Fibroblast of peridontal ligament (primary cell): ENCODE measurements at regions not wholly inside any gene's neighbourhood (a gene's known extent, or its start where the extent isn't known, plus 50 kb on each side); places are given as distances from the start of the nearest gene placed in this dataset.

Source experiments
- DNase-seq: peaks from one replicate; pipeline ENCODE4 v3.0.0-alpha.2; 2010; ENCODE audit errors: extremely low read depth

DNA sequence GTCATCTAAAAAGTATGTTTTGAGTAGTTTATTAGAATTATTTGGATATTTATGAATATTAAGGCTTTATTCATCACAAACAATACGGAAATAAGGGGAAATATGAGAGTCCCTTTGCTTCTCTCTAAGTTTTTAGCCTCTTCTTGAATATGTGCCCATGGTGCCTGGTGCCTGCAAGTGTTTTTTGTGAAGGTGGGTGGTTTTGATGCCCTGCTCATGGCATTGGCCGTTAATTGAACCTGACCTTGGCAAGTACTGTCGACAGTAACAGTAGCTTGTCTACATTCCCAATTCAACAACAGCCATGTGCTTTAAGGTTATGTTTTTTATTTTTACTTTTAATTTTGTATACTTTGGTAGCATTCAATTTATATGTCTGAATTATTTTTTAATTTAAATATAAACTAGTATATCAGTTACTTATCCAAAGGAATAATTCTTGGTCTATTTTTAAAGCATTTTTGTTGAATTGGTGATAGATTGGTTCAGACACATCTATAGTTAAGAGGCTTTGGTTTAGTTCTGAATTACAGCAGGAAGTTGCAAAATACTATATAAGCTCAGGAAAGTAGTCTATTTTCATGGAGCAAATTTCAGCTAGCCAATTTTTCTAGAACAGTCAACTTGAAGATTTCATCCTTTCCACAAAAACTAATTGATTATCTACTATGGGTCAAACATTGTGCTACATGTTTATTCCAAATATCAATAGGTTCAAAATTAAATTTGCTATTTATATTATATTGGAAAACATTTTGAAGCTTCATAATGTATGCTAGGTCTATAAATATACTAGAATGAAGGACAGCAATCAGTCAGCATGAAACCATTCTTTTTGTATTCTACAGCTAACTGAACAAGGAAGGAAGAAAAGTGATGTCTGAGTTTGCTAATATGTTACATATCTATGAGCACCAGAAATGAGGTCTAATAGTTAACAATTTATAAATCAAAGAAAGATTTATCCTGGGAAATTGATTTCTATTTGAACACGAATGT is 184.4 kb downstream of the MRPL39 start:
- DNase-seq = no peak

- peak; percentile 75 for DNase-seq
Measured at GRCh38 chr21:25421321-25422028, 185.8 kb downstream of the MRPL39 start.

DNA sequence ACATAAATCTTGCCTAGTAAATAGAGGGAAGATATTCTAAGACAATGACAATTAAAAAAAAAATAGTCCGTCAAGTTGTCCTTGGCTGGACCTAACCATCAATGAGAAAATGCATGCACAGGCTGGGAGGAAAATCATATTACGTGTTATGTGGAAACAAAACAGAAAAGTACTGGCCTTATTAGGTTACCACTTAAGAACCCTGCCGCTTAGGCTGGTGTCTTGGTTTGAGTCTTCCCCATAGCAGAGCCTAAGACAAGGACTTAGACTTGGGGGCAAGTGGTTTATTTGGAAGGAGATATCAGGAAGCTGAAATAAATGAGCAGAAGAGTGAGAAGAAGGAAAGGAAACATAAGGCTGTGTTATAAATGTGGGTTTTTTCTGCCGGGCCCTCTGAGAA is 186.4 kb downstream of the MRPL39 start:
- no peak for DNase-seq

DNA sequence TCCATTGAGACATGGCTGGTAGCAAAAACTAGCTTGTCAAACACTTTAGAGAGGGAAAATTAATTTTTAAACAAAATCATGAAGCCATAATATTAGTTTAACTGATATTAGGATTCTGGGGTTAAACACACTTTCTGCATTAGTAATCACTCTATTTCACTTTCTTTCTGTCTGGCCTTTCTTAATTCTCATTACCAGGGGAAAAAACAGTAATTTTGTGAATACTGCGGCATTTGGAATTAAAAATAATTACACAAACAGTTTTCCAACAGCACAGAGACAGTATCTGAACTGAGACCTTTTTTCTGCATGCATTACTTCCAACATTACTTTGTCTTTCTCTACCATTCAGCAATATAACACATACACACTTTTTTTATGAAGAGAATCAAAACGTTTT is 190.6 kb downstream of the MRPL39 start:
- no peak for DNase-seq

DNA sequence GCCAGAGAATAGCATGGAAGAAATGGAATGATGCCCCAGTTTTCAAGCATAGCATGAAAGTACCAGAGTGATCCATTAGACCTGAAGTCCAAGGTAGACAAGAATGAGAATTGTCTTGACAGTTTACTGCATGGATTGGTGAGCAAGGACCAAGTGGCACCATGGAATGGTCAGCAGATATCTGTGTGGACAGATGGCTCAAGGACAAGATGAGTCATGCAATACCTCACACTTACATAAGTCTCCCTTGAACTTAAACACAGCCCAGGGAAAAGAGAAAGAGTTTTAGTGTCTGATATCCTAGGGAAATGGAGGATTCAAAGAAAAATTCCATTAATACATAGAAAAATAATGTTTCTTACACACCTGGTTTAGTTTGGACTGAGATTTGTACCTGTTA is 195.2 kb downstream of the MRPL39 start:
- DNase-seq = no peak

DNA sequence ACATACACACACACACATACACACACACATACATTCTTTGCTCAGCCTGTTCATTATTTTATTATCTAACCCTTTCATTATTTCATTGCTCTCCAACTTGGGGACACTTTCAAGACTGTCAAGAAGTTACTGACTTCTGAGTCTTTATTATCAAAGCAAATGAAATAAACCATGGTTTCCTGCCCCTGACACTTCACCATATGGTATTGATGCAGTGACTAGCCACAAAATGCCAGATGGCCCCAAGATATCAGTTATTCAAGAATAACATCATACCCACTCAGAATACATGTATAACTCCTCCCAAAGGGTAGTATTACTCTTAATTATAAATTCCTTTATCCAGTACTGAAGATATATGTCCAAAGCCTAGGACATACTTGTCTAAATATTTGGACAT is 197.3 kb downstream of the MRPL39 start:
- no peak for DNase-seq

DNA sequence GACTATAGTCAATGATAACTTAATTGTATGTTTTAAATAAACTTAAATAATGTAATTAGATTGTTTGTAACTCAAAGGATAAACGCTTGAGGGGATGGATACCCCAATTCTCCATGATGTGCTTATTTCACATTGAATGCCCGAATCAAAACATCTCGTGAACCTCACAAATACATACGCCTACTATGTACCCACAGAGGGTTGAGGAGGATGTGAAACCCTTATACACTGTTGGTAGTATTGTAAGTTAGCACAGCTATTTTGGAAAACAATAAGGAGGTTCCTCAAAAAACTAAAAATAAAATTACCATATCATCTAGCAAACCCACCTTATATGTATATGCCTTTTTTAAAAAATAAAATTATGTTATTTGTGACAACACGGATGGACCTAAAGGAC is 198.6 kb downstream of the MRPL39 start:
- DNase-seq = no peak

GRCh38 chr21:25406887-25407579 is 200.2 kb downstream of the MRPL39 start:
- DNase-seq = no peak

DNA sequence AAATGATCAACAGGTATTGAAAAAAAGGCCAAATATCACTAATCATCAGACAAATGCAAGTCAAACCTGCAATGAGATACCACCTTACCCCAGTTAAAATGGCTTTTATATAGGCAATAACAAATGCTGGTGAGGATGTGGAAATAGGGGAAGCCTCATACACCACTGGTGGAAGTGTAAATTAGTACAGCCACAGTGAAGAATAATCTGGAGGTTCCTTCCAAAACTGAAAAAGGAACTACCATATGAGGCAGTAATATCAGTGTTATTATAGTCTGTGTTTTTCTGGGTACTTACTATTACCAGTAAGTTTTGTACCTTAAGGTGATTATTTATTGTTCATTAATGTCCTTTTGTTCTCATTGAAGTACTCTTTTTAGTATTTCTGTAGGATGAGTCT is 201.3 kb downstream of the MRPL39 start:
- no peak for DNase-seq

DNA sequence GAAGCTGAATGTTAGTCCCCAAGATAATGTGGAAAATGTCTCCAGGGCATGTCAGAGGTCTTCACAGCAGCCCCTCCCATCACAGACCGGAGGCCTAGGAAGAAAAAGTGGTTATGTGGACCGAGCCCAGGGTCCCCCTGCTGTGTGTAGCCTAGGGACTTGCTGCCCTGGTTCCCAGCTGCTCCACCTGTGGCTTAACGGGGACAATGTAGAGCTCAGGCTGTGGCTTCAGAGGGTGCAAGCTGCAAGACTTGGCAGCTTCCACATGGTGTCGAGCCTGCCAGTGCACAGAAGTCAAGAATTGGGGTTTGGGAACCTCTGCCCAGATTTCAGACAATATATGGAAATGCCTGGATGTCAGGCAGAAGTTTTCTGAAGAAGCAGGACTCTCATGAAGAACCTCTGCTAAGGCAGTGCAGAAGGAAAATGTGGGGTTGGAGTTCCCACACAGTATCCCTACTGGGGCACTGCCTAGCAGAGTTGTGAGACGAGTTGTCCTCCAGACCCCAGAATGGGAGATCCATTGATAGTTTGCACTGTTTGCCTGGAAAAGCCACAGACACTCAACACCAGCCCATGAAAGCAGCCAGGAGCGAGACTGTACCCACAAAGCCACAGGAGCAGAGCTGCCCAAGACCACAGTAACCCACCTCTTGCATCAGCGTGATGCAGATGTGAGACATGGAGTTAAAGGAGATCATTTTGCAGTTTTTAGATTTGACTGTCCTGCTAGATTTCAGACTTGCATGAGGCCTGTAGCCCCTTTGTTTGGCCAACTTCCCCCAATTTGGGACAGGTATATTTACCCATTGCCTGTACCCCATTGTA is 204.9 kb downstream of the MRPL39 start:
- DNase-seq = no peak

- DNase-seq = no peak
Measured at GRCh38 chr21:25400427-25400826, 206.9 kb downstream of the MRPL39 start.

GRCh38 chr21:25398630-25399029 is 208.7 kb downstream of the MRPL39 start:
- DNase-seq = no peak

DNA sequence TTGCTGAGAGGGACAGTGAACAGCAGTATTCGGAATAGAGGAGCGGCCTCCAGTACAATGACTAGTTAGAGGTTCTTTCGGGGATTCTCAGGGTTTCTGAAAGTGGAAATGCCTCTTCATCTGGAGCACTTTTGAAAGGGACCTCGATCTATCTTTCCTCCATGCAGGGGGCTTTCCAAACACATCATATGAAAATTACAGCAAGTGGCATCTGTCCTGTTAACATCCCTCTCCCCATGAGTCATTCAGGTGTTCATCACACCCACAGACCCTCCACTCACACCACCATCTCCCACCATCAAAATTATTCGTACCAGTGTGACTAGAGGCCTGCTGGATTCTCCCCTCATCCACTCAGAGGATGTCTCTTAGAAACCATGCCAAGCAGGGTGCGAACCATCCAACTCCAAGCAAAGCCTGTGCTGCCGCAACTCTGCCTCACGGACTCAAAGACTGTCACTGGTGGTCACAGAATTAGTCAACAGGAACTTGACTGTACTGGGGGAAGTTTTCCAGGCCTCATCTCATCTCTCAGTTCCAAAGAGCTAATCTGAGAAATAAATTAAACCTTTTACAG is 211.1 kb downstream of the MRPL39 start:
- no peak for DNase-seq

DNA sequence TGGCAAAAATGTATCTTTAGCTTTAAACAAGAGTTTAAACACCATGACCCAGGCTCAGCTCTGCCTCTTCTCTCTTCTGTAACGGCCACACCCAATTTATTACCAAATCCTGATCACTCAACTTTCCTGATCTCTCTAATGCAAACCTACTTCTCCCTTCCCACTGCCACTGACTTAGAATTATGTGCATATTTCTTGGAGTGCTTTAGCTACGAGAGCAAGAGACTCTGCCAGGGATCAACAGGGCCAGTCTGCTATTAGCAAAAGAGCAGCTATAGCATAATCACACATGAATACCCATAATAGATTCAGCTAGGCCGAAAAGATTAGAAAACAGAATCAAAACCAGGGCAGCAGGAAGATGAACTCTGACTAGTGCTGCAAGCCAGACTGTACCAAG is 215.5 kb downstream of the MRPL39 start:
- DNase-seq = no peak

GRCh38 chr21:25390701-25391100 is 216.6 kb downstream of the MRPL39 start:
- no peak for DNase-seq

DNA sequence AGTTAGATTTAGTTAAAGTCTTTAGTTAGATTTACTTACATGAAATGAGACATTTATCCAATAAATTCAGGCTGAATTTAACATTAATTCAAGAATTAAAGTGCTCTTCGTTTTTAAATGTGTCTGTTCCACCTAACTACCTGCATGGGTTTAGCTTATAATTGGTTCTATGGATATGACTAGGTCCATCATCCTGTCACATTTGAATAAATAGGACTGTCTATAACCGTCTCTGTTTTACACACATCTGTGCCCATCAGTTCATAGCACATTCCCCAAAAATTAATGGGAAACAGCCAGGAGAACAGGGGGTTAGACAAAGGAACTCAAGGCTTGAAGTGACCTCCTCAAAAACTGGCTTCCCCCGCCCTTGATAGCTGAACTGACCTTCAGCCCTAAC is 219.6 kb downstream of the MRPL39 start:
- DNase-seq = no peak

- DNase-seq = peak; percentile 81
Measured at GRCh38 chr21:25385911-25386474, 221.3 kb downstream of the MRPL39 start.

- DNase-seq = no peak
Measured at GRCh38 chr21:25385341-25385740, 221.9 kb downstream of the MRPL39 start.

GRCh38 chr21:25384782-25385181 is 222.5 kb downstream of the MRPL39 start:
- no peak for DNase-seq

- DNase-seq = no peak
Measured at GRCh38 chr21:25383545-25383944, 223.7 kb downstream of the MRPL39 start.

- no peak for DNase-seq
Measured at GRCh38 chr21:25381936-25382452, 225.3 kb downstream of the MRPL39 start.
